K562 (cell line): ENCODE measurements at regions not wholly inside any gene's neighbourhood (a gene's known extent, or its start where the extent isn't known, plus 50 kb on each side); places are given as distances from the start of the nearest gene placed in this dataset.
"Not testable (repeated sequence)": the region's sequence is repeated elsewhere in the genome, so short reads cannot be mapped to it uniquely, and the experiment has no call there.

ENCODE experiments used
- CEBPG ChIP-seq, 3 experiments: fragments of 200-800 bp in 1 of 3; sonication (Bioruptor generic) in 1 of 3; sonication (generic) in 1 of 3; formaldehyde crosslinking in 1 of 3; IDR thresholded peaks in 2 of 3; conservative IDR thresholded peaks in 1 of 3; 2 replicates each; pipeline versions ENCODE4 v1.6.1 to v1.8.0; 2016 to 2022; ENCODE audit warnings: missing compliant biosample characterization in 2 of 3, missing genetic modification characterization in 2 of 3, mild to moderate bottlenecking in 1 of 3, missing genetic modification reagents in 1 of 3
- CHD2 ChIP-seq: IDR thresholded peaks from 2 replicates; pipeline ENCODE4 v1.6.1; 2011; ENCODE audit warnings: low read depth, low read length
- NFATC3 ChIP-seq: fragments of 450-650 bp; IDR thresholded peaks from 2 replicates; pipeline ENCODE4 v1.6.1; 2017; ENCODE audit warnings: mild to moderate bottlenecking
- THRA ChIP-seq: fragments of 450-650 bp; IDR thresholded peaks from 2 replicates; pipeline ENCODE4 v1.6.1; 2017; ENCODE audit warnings: mild to moderate bottlenecking, moderate library complexity
- TF ChIP-seq, protein P1 (sequence below), 3 experiments: IDR thresholded peaks in 2 of 3; conservative IDR thresholded peaks in 1 of 3; 2 replicates each; pipeline ENCODE4 v1.5.1; 2011 to 2012; ENCODE audit warnings: low read length in 3 of 3, mild to moderate bottlenecking in 3 of 3, control low read depth in 2 of 3, improper control_type of control experiment in 1 of 3, inconsistent platforms in 1 of 3, low read depth in 1 of 3, mixed read lengths in 1 of 3, moderate library complexity in 1 of 3; ENCODE audit not compliant: insufficient read depth in 2 of 3

DNA sequence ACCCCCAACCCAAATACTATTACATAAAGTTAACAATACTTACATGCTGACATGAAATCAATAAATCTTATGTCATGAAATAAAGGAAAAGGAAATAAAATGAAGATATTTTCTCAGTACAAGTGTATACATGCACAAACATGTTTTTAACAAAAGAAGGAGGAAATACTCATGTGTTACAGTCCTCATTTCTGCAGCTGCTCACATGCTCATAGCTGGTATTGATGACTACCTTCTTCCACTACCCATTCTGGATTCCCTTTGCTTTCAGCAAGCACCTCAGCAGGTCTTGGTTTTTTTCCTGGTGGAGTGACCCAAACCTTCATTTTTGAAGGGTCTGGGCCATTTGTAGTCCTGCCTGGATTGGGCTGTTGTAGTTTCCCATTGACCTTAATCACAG is 278.5 kb downstream of the SPRY2 start:
- TF ChIP-seq CHD2; NFATC3; CEBPG (CRISPR knock-in tag; IDR thresholded peaks at IDR 0.05); CEBPG (tag; conservative IDR thresholded peaks at IDR 0.05 in 1 of 2, IDR thresholded peaks at IDR 0.05 in 1 of 2); THRA: not testable (repeated sequence)
- TF ChIP-seq, protein P1, sequence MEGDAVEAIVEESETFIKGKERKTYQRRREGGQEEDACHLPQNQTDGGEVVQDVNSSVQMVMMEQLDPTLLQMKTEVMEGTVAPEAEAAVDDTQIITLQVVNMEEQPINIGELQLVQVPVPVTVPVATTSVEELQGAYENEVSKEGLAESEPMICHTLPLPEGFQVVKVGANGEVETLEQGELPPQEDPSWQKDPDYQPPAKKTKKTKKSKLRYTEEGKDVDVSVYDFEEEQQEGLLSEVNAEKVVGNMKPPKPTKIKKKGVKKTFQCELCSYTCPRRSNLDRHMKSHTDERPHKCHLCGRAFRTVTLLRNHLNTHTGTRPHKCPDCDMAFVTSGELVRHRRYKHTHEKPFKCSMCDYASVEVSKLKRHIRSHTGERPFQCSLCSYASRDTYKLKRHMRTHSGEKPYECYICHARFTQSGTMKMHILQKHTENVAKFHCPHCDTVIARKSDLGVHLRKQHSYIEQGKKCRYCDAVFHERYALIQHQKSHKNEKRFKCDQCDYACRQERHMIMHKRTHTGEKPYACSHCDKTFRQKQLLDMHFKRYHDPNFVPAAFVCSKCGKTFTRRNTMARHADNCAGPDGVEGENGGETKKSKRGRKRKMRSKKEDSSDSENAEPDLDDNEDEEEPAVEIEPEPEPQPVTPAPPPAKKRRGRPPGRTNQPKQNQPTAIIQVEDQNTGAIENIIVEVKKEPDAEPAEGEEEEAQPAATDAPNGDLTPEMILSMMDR (IDR thresholded peaks at IDR 0.05 in 2 of 3, conservative IDR thresholded peaks at IDR 0.05 in 1 of 3; ENCODE audit: insufficient read depth in 2 of 3, low read depth in 1 of 3, low read length in 3 of 3): not testable (repeated sequence)
